GM21390 (cell line): ENCODE measurements at regions not wholly inside any gene's neighbourhood (a gene's known extent, or its start where the extent isn't known, plus 50 kb on each side); places are given as distances from the start of the nearest gene placed in this dataset.

Experiments used
- ATAC-seq: cut with Tn5 transposase; IDR thresholded peaks from one replicate; pipeline ENCODE4 v1.9.1; 2021; ENCODE audit not compliant: unreplicated experiment

DNA sequence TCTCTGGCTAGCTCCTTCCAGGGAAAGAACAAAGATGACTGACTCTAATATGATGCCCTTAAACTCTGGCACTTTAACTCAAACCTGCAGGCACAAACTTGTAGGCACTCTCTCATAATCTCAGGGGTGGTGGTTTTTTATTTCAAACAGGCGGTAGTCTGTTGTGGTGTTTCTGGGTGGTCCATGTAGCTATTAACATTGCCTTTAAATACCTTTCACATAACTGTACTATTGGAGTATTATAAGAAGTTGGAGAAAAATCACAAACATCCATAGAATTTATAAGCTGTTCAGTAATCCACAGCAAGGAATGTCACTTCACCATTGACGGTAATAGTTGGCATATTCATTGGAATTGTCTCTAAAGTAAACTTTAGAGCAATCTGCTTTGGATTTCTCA, 204.2 kb upstream of the PDE5A start:
- ATAC-seq: no peak

DNA sequence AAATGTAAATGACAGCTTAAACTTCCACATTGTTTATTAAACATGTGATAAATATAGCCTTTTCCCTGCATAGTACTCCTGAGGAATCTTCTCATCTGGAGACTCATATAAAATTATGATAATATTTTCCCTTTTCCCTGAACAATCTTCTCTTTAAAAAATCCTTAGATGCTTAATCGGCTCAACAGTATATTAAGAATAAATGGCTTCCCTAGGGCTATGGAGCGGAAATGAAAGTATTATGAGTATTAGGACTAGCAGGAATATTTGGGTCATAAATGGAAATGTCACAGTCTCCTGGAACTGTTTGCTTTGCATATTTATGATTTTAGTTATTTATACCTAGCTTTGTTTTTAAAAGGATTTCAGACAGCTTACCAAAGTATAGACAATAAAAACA, 200.7 kb upstream of the PDE5A start:
- ATAC-seq: no peak

DNA sequence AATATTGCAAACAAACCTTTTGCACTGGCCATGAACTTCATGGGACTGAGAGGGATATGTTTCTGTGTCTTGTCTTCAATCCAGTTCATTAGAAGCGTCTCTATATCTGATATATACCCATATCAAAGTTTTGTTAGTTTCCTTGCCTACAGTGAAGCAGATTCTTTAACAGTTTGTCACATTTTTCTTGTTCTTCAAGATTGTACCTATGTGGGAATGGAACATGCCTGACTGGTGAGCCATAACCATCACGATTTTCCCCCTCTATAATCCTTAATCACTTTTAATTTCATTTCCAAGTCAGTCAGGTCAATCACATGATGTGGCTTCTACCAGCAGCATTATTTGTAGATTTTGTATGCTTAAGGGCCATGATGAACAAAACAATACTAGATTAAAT, 197.1 kb upstream of the PDE5A start:
- ATAC-seq: no peak

DNA sequence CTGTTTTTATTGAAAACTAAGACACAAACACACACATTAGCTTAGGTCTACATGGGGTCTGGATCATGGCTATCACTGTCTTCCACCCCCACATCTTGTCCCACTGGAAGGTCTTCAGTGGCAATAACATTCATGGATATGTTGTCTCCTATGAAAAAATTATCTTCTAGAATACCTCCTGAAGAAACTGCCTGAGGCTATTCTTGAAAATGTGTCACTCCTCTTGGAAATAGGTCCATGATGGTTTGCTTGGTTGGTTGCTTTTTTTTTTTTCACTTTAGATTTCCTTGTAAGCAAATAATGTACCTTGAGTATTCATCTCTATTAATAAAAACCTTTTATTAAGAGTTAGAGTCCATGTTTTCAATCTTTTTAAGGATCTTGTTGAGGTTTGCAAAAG, 195.3 kb upstream of the PDE5A start:
- ATAC-seq: no peak

DNA sequence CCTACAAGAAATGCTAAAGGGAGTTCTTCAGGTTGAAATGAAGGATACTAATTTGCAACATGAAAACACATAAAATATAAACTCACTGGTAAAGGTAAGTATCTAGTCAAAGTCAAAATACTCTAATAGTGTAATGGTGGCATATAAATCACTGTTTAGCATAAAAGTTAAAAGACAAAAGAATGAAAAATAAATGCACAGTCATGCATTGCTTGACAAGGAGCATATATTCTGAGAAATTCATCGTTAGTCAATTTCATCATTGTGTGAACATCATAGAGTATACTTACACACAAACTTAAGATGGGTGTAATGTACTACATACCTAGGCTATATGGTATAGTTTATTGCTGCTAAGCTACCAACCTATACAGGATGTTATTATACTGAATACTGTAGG, 194.4 kb upstream of the PDE5A start:
- ATAC-seq: no peak

DNA sequence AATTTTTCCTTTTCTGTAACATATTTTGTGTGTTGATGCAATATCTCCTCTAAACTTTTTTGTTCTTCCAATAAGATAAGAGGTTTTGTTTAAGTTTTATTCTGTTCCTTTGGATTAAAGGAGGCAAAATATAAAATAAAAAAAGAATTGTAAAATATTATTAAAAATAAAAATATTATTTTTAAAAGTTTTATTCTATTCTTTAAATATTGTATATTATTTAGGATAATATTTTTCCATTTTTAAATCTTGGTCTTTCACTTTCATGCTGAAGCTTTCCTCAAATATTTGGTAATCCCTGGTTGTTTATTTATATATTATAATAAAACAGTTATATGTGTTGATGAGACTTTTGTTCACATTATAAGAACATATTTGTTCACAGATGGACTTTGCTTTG, 187.9 kb upstream of the PDE5A start:
- ATAC-seq: no peak

DNA sequence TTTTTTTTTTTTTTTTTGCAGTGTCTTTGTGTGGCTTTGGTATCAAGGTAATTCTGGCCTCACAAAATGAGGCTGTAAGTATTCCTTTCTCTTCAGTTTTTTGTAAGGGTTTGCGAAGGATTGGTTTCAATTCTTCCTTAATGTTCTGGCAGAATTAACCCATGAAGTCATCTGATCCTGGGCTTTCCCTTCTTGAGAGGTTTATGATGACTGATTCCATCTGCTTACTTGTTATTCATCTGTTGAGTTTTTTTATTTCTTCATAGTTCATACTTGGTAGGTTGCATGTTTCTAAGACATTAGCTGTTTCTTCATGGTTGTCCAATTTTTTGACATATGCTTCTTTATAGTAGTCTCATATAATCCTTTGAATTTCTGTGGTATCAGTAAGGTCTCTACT, 181.4 kb upstream of the PDE5A start:
- ATAC-seq: no peak

DNA sequence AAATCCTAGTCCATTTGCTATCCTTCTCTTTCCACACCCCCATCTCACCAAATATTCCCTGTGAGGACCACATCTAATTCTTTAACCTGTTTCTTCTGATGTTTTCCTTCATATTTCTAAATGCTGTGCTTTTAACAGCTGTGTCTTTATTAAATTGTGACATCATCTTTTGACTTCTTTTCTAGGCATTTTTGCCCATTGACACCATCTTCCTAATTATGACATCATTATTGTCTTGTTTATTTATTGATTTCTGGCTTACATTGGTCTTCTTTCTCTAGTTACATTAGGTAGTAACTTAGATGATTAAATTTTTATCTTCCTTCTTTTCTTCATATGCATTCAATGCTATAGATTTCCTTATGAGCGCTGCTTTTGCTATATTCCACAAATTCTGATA, 175.8 kb upstream of the PDE5A start:
- no peak for ATAC-seq

DNA sequence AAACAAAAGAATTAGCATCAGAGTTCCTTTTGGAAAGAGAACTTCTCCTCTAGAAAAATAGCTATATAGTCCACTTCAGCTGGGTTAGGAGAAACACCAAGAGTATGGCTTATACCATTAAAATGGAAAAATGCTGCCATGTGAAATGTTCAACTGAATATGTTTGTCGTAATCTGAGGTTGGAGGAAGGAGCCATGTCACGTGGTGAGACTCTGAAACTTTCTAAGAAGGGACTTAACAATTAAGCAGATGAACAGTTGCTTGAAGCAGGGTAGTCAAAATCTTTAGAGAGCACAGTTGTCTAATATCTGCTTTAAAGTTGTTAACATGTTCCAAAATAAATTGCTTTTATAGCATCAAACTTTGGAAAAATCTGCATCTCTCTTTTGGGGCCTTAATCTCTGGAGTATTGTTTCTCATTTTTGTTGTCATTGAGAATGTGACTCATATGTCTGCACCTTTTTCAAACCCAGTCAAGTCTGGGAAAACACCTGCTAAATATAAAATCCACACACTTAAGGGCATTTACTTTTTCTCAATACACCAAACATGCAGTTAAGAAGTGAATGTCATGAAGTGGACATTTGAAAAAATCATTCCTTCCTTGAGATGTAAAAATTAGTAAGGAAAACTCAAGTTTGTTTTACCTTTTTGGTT, 168.8 kb upstream of the PDE5A start:
- no peak for ATAC-seq

DNA sequence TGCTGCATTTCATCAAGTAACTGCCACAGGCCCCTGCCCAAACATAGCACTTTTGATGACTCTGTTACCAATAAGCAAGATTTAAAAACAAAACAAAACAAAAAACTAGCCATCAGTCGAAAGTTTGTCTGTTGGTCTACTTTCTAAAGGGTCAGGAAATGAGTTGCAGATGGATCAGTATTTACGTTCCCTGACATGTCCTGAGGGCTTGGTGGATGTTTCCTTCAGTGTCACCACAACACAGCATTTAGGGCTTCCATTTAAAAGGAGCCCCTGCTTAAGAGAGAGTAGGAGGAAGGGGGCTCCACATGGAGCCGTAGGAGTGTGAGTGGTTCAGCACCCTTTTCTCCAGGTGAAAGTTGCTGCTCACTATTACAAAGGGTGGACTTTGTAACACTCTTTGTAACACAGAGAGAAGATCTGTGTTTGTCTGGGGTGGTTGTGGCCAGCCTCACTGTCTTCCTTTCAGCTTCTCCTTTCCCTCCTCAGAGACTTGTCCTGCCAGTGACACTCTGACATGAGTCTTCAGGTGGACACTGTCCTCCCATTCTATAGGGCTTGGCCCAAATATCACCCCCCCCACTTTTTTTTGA, 167.5 kb upstream of the PDE5A start:
- ATAC-seq: no peak

DNA sequence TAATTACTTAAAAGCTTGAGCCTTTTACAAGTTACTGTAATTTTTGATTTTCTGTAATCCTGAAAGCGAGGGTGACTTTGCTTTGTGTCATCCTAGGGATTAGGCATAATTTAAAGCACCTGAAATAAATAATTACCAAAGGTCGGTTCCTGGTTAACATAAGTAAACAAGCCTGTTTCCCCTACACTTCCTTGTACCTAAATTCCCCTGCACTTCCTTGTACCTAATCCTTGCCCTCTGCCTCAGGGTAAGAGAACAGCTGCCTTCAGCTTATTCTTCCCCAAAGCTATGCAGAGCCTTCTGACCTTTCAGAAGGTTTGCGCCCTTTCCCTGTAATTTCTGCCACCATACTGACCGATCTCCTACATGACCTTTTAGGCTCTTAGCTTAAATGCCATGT, 166.1 kb upstream of the PDE5A start:
- ATAC-seq: no peak

DNA sequence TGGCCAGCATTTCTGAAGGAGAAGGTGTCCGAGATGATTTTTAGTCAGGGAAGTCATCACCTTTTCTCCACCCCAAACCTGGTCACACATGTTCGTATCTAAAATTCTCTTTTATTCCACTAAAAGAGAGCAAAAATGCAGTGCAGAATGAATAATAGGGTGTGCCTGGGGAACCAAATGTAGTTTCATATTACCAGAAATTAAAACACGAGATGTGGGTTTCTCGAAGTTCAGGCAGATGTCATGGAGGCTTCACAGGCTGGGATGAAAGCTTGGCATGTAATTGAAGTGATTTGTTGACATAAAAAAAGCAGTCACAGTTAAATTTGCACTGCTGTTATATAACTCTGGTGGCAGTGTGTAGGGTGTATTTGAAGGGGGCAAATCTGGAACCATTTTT, 165.5 kb upstream of the PDE5A start:
- ATAC-seq: no peak

DNA sequence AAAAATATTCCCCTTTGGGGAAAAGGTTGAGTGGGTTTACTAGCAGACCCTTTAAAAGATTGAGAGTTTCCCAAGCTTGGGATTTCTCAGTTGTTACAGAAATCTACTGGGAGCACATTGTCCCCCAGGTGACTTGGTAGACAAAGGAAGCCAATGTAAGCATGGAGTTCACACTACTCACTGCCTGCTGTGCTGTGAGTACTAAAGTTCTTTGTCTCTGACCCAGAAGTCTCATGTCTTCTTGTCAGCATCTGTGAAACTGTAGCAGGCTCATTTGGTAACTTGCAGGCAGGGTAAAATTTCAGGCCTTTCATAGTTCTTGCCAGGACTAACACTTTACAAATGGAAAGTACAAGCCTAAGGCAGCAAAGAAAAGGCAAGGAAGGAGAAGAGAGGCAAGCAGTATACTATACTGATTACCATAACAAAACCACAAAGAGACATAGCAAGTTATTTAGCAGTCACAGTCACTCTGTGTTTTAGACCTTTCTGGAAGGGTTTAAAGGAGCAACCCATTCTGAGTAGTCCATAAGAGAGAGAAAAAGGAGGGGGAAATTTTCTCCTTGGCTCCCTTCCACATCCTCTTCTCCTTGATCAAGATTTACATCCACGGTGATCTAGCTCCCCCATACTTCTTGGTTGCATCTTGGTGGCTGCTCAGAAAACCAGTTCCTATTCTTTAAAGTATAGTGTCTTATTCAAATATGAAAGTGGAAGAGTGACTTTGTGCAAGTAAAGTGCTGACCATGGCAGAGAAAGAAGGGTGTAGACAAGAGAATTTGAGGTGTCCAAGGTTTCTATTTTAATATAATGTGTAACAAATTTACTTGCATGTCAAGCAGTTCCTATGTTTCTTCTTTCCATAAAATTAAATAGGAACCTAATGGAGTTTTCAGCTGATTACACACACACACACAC, 160.0 kb upstream of the PDE5A start:
- no peak for ATAC-seq

DNA sequence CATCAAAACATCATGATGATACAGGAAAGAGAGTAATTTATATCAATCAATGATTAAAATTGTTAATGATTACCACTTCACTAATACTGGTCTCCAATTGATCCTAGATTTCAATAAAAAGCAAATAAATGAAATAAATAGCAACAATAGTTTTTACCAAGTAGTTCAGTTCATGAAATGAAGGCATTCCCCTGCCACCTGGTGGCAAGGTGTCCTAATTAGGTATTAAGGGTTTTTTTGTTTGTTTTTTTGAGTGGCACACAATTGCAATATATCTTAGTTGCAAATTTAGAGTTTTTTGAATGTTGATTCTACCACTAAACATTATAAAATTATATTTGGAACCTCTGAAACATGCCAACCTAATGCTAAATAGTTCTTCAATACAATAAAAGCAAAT, 157.4 kb upstream of the PDE5A start:
- ATAC-seq: no peak

DNA sequence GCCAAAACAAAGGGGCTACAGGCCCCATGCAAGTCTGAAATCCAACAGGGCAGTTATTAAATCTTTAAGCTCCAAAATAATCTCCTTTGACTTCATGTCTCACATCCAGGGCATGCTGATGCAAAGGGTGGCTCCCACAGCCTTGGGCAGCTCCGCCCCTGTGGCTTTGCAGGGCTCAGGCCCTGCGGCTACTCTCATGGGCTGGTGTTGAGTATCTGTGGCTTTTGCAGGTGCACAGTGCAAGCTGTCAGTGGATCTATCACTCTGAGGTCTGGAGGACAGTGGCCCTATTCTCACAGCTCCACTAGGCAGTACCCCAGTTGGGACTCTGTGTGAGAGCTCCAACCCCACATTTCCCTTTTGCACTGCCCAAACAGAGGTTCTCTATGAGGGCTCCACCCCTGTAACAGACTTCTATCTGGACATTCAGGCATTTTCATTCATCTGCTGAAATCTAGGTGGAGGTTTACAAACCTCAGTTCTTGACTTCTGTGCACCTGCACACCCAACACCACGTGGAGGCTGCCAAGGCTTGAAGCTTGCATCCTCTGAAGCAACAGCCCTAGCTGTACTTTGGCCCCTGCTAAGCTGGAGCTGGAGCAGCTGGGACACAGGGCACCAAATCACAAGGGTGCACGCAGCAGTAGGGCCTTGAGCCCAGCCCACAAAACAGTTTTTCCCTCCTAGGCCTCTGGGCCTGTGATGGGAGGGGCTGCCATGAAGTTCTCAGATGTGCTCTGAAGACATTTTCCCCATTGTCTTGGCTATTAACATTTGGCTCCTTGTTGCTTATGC, 154.8 kb upstream of the PDE5A start:
- ATAC-seq: no peak

DNA sequence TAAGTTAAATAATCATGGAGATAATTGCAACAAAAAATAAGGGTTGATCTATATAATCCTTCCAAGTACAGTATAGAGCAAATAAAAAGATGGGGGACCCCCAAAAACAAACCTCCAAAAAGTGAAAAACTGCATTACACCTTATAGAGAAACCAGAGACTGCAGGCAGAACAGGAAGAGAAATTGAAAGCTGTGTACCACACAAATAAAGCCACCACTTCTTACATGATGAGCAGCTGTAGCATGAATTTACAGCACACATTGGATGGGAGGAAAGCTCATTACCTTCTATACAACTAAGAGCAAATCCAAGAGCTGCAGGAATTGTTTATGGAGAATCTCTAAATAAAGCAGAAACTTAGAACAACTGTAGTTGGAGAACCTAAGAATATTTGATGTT, 152.4 kb upstream of the PDE5A start:
- no peak for ATAC-seq

DNA sequence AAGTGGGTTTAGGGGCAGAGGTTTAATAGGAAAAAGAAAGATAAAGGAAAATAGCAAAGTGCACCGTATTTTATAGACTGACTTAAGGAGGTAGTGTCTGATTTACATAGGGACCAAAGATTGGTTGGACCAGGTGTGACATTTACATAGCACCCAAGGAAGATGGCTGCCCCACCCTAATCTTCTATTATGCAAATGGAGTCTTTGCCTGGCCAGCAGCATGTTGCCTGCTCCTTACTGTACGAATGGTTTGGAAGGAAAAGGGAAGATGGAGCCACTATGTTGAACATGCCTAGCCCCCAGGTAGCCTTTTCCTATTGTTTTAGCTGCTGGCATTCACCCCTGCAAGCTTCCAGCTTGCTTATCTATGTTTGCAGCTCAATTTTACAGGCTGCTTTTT, 146.2 kb upstream of the PDE5A start:
- ATAC-seq: no peak

DNA sequence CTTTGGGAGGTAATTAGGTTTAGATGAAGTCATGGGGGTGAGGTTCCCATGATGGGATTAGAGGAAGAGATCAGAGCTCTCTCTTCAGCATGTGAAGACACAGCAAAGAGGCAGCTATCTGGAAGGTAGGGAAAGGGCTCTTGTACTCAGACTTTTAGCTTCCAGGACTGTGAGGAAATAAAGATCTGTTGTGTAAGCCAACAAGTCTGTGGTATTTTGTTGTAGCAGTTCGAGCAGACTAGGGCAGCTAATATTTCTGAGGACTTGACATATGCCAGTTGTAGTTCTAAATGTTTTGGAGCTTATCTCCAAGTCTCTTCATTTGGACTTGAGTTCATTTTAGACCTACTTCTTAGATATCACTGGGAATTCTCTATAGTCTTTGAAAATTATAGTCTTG, 137.3 kb upstream of the PDE5A start:
- no peak for ATAC-seq

DNA sequence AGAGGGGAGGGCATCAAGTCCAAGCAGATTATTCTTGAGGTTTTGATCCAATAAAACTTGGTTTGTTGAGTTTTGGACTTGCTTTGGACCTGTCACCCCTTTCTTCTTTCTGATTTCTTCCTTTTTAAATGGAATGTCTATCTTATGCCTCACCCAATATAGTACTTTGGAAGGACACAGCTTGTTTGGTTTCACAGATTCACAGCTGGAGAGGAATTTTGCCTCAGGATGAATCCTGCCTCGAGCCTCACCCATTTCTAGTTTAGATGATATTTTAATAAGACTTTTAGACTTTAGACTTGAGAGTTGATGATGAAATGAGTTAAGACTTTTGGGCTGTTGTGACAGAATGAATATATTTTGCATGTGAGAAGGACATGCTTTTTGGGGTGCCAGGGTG, 136.9 kb upstream of the PDE5A start:
- ATAC-seq: no peak

DNA sequence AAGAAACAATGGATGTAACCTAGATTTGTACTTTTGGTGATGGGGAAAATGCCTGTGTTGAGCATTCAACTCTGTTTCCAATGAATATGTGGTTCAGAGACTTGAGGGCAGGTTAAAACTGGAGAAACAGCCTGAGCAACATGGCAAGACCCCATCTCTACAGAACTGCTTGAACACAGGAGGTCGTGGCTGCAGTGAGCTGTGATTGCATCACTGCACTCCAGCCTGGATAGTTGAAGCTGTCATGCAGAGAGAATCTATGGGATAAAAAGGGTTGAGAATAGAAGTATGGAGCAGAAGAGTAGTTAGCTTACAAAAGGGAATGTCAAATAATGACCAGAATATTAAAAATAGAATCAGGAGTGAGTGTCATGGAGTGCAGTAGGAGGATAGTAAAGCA, 134.8 kb upstream of the PDE5A start:
- no peak for ATAC-seq

DNA sequence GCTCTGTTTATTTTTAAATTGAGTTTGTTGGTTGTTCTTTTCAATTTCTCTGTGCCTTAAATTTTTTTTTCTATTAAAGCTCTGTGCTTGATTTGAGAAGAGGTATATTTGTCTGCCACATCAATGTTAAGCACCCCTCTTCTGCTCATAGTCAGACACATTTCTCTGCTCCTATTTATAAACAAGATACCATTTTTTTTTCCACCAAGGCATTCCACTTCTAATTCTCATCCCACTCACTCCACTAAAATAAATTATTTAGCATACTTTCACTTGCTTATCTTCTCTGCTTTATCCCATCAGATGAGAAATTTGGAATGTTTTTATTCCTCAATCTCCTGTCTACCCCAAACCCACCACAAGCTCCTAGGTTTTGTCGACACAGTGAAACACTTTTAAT, 127.0 kb upstream of the PDE5A start:
- ATAC-seq: no peak

DNA sequence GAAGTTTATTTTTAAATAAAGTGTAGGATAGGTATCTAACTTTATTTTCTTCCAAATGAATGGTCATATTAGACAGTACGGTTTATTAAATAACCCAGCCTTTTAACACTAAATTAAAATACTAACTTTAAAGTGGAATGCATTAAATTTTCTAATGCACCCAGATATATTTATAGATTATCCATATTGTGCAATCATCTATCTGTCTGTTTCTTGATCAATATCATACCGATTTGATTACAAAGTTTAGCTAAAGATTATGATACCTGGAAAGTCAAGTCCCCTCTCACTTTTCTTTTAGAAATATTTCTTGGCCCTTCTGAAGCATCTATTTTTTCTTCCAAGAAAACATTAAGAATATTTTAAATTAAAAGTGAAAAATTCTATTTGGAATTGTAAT, 124.3 kb upstream of the PDE5A start:
- ATAC-seq: no peak
